Fibroblast of the aortic adventitia (primary cell): ENCODE measurements at regions not wholly inside any gene's neighbourhood (a gene's known extent, or its start where the extent isn't known, plus 50 kb on each side); places are given as distances from the start of the nearest gene placed in this dataset.

Experiments used
- DNase-seq: peaks from one replicate; pipeline ENCODE4 v3.0.0-alpha.2; 2010; ENCODE audit warnings: low read depth
- H3K4me3 ChIP-seq: 2 replicates; pipeline ENCODE4 v1.5.1; 2011; ENCODE audit warnings: low read depth, mild to moderate bottlenecking, control low read depth, low read length, moderate library complexity
- CTCF ChIP-seq: IDR thresholded peaks from 2 replicates; pipeline ENCODE4 v1.5.1; 2011; ENCODE audit warnings: mild to moderate bottlenecking, low read length, control low read depth, inconsistent platforms; ENCODE audit not compliant: insufficient read depth

DNA sequence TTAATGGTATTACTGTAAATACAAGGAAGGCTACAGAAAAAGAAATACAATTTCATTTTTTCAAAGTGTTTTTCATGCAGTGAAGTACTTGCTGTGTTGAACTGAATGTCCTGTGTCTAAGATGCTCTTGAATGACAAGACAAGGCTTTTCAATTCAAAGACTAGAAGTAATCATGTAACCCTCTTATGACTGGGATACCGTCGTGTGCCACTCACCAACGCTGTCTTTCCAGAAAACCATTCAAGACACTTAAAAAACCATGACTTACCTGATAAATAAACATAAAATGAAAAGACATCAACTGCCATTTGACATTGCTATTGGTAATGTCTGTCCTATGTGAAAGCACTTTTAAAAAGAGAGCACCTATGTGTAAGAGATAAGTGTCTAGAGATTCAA lies 183.1 kb upstream of the DPP10 start:
- no peak overlapping the region for H3K4me3 ChIP-seq
- DNase-seq, result no peak
- no peak for TF ChIP-seq CTCF

GRCh38 chr2:114261366-114261765 lies 181.1 kb upstream of the DPP10 start:
- H3K4me3 ChIP-seq, result no peak overlapping the region
- no peak for TF ChIP-seq CTCF
- DNase-seq, result no peak

GRCh38 chr2:114265261-114265660 lies 177.2 kb upstream of the DPP10 start:
- DNase-seq, result no peak
- H3K4me3 ChIP-seq, result no peak overlapping the region
- TF ChIP-seq CTCF, result no peak

DNA sequence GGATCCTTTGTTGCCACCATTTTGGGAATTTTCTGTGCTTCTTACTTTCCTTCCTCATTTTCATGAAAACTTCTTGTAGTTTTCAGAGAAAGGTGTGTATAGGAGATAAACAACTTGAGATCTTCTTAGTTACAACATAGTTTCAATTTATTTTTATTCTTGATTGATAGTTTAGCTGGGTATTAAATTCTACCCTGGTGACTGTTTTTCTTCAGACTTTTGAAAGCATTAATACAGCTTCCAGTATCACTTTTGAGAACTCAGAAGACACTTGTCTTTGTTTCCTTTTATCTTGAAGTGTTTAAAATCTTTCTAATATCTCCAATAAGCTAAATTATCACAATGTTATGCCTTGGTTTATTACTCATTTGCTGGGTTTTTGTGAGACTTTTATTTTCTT lies 167.5 kb upstream of the DPP10 start:
- no peak overlapping the region for H3K4me3 ChIP-seq
- no peak for TF ChIP-seq CTCF
- no peak for DNase-seq

DNA sequence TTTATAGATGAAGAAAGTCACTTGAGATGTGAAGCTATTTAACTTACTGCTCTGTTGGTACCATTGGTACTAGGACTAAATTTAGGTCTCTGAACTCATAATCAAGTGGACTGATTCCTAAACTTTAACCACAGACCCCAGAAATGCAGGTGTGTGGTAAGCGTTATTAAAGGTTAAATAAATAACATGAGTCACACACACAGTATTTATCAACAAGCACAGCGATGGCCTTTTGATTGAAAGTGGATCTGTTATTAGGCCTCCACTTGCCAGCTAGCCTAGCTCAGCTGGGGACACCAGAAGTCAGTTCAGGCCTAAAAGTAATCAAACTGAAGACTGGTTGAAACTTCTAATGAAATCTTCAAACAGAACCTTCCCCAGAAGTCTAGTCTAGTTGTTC lies 161.3 kb upstream of the DPP10 start:
- TF ChIP-seq CTCF, result no peak
- DNase-seq, result no peak
- no peak overlapping the region for H3K4me3 ChIP-seq

GRCh38 chr2:114283774-114284173 lies 158.7 kb upstream of the DPP10 start:
- DNase-seq, result no peak
- no peak overlapping the region for H3K4me3 ChIP-seq
- no peak for TF ChIP-seq CTCF

GRCh38 chr2:114286438-114286837 lies 156.0 kb upstream of the DPP10 start:
- no peak overlapping the region for H3K4me3 ChIP-seq
- no peak for TF ChIP-seq CTCF
- DNase-seq, result no peak
